Smooth muscle cell (in vitro differentiated cells): ENCODE measurements at regions not wholly inside any gene's neighbourhood (a gene's known extent, or its start where the extent isn't known, plus 50 kb on each side); places are given as distances from the start of the nearest gene placed in this dataset.
A peak's percentile ranks its signal among the peaks of the same experiment; 100 is the strongest.

ENCODE experiments used
- DNase-seq: peaks from one replicate; lab custom pipeline; 2025; ENCODE audit not compliant: unreplicated experiment; lab: John Stamatoyannopoulos, UW
- H2AFZ ChIP-seq: fragments of 200-600 bp; sonication (generic); 2 replicates; pipeline ENCODE4 v1.6.0; 2016; ENCODE audit warnings: antibody characterized with exemption, low read depth, mild to moderate bottlenecking
- H3F3A ChIP-seq: fragments of 200-600 bp; sonication (generic); 2 replicates; pipeline ENCODE4 v1.6.0; 2017; ENCODE audit warnings: antibody characterized with exemption, low read depth
- H3K27ac ChIP-seq: fragments of 200-600 bp; sonication (generic); 2 replicates; pipeline ENCODE4 v1.5.1; 2016; ENCODE audit warnings: low read depth, mild to moderate bottlenecking
- H3K27me3 ChIP-seq: fragments of 200-600 bp; sonication (generic); 2 replicates; pipeline ENCODE4 v1.6.1; 2016; ENCODE audit warnings: low read depth, mild to moderate bottlenecking
- H3K36me3 ChIP-seq: fragments of 200-600 bp; sonication (generic); 2 replicates; pipeline ENCODE4 v1.5.1; 2016; ENCODE audit warnings: low read depth
- H3K4me1 ChIP-seq: fragments of 200-600 bp; sonication (generic); 2 replicates; pipeline ENCODE4 v1.5.1; 2016; ENCODE audit warnings: low read depth
- H3K4me2 ChIP-seq: fragments of 200-600 bp; sonication (generic); 2 replicates; pipeline ENCODE4 v1.6.0; 2016; ENCODE audit warnings: mild to moderate bottlenecking
- H3K4me3 ChIP-seq: fragments of 200-600 bp; sonication (generic); 2 replicates; pipeline ENCODE4 v1.5.1; 2016; ENCODE audit warnings: mild to moderate bottlenecking
- H3K79me2 ChIP-seq: fragments of 200-600 bp; sonication (generic); 2 replicates; pipeline ENCODE4 v1.6.0; 2016; ENCODE audit warnings: low read depth, mild to moderate bottlenecking
- H3K9ac ChIP-seq: fragments of 200-600 bp; sonication (generic); 2 replicates; pipeline ENCODE4 v1.6.0; 2016; ENCODE audit warnings: low read depth
- H3K9me3 ChIP-seq: fragments of 200-600 bp; sonication (generic); replicated peaks from 2 replicates; pipeline ENCODE4 v1.5.1; 2016; ENCODE audit warnings: low read depth
- H4K20me1 ChIP-seq: fragments of 200-600 bp; sonication (generic); 2 replicates; pipeline ENCODE4 v1.6.0; 2016; ENCODE audit warnings: low read depth
- WGBS: methylation state at CpG from one replicate; pipeline ENCODE4 v1.1.7; 2016; ENCODE audit warnings: low lambda C conversion rate; 5-methylcytosine and 5-hydroxymethylcytosine counted together
- TF ChIP-seq, protein P1 (sequence below): fragments of 200-600 bp; sonication (generic); IDR thresholded peaks from 2 replicates; pipeline ENCODE4 v1.5.1; 2017; ENCODE audit warnings: borderline replicate concordance, mild to moderate bottlenecking, antibody characterized with exemption; ENCODE audit not compliant: insufficient read depth, poor library complexity, severe bottlenecking

DNA sequence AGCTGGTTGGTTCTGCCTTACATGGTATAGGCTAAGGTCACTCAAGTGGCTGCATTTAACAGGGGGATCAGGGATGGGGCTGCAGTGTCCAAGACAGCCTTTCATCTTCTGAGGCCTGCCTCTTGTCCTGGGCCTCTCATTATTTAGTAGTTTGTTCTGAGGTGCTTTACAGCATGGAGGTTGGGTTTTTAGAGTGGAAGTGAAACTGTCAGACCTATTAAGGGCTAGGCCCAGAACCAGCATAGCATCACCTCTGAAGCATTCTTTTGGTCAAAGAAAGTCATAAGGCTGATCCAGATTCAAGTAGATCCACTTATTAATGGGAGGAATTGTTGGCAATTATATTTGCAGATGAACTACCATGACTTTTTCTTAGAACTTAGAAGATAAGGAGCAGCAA, 146.0 kb upstream of the NMUR2 start:
- Histone ChIP-seq H3K9ac (no peak overlapping the region), H3K79me2 (no peaks in the 10 kb centered on the region), H3K9me3 (no peaks in the 10 kb centered on the region), H3K4me1 (no peaks in the 10 kb centered on the region), H3K4me2 (no peak overlapping the region), H3F3A (no peaks in the 10 kb centered on the region), H3K27me3 (peaks cover 5% of the 10 kb centered on the region), H3K36me3 (no peaks in the 10 kb centered on the region), H3K27ac (no peak overlapping the region), H3K4me3 (no peak overlapping the region), H2AFZ (no peak overlapping the region), H4K20me1 (no peaks in the 10 kb centered on the region)
- TF ChIP-seq, protein P1, sequence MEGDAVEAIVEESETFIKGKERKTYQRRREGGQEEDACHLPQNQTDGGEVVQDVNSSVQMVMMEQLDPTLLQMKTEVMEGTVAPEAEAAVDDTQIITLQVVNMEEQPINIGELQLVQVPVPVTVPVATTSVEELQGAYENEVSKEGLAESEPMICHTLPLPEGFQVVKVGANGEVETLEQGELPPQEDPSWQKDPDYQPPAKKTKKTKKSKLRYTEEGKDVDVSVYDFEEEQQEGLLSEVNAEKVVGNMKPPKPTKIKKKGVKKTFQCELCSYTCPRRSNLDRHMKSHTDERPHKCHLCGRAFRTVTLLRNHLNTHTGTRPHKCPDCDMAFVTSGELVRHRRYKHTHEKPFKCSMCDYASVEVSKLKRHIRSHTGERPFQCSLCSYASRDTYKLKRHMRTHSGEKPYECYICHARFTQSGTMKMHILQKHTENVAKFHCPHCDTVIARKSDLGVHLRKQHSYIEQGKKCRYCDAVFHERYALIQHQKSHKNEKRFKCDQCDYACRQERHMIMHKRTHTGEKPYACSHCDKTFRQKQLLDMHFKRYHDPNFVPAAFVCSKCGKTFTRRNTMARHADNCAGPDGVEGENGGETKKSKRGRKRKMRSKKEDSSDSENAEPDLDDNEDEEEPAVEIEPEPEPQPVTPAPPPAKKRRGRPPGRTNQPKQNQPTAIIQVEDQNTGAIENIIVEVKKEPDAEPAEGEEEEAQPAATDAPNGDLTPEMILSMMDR, result no peak
- no peak for DNase-seq

DNA sequence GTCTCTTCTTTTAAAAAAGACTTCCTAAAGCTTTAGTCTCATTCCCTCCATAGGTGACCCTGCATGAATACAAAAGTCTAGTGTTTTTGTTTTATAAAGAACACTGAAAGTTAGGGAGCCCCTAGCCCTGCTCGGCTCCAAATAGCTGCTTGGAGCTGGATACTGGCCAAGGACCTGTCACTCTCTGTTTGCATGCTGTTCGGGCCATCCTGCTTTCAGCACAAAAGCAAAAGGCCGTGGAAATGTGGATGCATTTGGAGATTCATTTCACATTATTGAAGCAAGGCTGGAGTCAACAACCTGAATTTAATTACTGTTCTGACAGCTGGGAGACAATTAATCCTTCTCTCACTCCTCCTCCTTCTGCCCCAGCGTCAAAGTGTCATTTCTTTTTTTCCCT, 151.7 kb upstream of the NMUR2 start:
- TF ChIP-seq, protein P1, result no peak
- H3K9me3 ChIP-seq, result no peaks in the 10 kb centered on the region
- H3K4me2 ChIP-seq, result no peak overlapping the region
- 60% methylated on average over 4 of the region's 4 CpGs for WGBS
- H3K27me3 ChIP-seq, result no peaks in the 10 kb centered on the region
- no peaks in the 10 kb centered on the region for H3F3A ChIP-seq
- no peak overlapping the region for H2AFZ ChIP-seq
- no peak overlapping the region for H3K9ac ChIP-seq
- no peaks in the 10 kb centered on the region for H4K20me1 ChIP-seq
- no peak overlapping the region for H3K4me3 ChIP-seq
- no peaks in the 10 kb centered on the region for H3K36me3 ChIP-seq
- H3K4me1 ChIP-seq, result no peaks in the 10 kb centered on the region
- H3K79me2 ChIP-seq, result no peaks in the 10 kb centered on the region
- no peak overlapping the region for H3K27ac ChIP-seq
- DNase-seq, result no peak

DNA sequence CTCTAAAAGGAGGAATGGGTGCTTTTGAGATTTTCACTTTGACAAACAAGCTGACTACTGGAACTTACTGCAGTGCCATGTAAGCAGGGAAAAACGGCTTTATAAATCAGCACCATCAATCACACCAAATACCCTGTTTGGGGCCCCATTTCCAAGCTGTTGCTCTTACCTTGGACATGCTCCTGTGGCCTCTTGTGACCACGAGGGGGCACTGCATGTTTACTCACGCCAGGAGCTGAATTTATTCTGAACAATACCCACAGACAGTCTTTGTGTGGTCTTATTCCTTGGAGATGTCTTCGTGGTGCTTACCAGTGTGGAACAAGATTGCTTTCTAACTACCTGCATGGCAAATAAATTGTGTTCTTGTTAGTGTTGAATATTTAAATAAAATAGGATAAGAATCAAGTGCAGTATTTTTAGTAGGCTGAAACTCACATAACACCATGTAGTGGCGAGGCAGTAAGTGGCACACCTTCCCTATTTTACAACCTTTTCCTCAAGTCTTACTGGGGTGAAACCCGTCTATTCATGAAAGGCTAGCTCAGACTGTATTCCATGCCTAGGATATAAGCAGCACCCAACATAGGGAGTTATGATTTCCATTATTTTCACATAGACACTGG, 155.5 kb upstream of the NMUR2 start:
- DNase-seq, result peak; percentile 2
- Histone ChIP-seq H2AFZ (no peak overlapping the region), H3K36me3 (no peaks in the 10 kb centered on the region), H3F3A (no peaks in the 10 kb centered on the region), H3K27ac (no peak overlapping the region), H3K4me3 (no peak overlapping the region), H3K79me2 (no peaks in the 10 kb centered on the region), H3K27me3 (no peaks in the 10 kb centered on the region), H3K4me2 (no peak overlapping the region), H4K20me1 (no peaks in the 10 kb centered on the region), H3K4me1 (no peaks in the 10 kb centered on the region), H3K9ac (no peak overlapping the region), H3K9me3 (no peaks in the 10 kb centered on the region)
- 32% methylated on average over 6 of the region's 6 CpGs for WGBS
- TF ChIP-seq, protein P1, result peak; percentile 92

DNA sequence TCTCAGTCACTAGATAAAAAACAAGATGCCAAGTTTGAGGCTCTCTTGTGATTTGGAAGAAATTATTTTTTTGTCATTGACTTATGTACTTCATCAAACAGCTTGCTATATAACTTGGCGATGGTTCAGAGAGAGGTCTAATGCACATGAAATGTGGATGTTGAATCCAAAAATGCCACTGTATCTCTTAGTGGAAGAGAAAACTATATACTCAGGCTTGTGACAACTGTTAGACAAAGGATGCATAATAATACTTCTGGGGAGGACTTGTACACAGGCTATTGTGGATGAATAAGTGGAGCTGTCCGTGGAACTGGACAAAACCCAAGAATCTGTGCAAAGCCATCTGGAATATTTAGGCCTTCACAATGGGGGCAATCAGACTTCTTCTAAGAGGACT, 162.9 kb upstream of the NMUR2 start:
- no peaks in the 10 kb centered on the region for H3K27me3 ChIP-seq
- TF ChIP-seq, protein P1, result no peak
- no peaks in the 10 kb centered on the region for H4K20me1 ChIP-seq
- no peaks in the 10 kb centered on the region for H3K4me1 ChIP-seq
- no peak overlapping the region for H2AFZ ChIP-seq
- 83% methylated on average over 2 of the region's 2 CpGs for WGBS
- no peak for DNase-seq
- no peak overlapping the region for H3K4me3 ChIP-seq
- no peaks in the 10 kb centered on the region for H3K9me3 ChIP-seq
- H3K79me2 ChIP-seq, result no peaks in the 10 kb centered on the region
- no peak overlapping the region for H3K9ac ChIP-seq
- no peak overlapping the region for H3K27ac ChIP-seq
- no peak overlapping the region for H3K4me2 ChIP-seq
- H3F3A ChIP-seq, result no peaks in the 10 kb centered on the region
- H3K36me3 ChIP-seq, result no peaks in the 10 kb centered on the region
